Kidney tubule cell (primary cell): ENCODE measurements at regions not wholly inside any gene's neighbourhood (a gene's known extent, or its start where the extent isn't known, plus 50 kb on each side); places are given as distances from the start of the nearest gene placed in this dataset.
A peak's percentile ranks its signal among the peaks of the same experiment; 100 is the strongest.

Experiments
- DNase-seq: peaks from one replicate; pipeline ENCODE4 v3.0.0-alpha.2; 2018; ENCODE audit warnings: low spot score

GRCh38 chr18:64322189-64322588 lies 173.3 kb upstream of the LINC00305 start:
- DNase-seq: no peak

- no peak for DNase-seq
These were observed 169.7 kb upstream of the LINC00305 start for GRCh38 chr18:64318547-64318946.

DNA sequence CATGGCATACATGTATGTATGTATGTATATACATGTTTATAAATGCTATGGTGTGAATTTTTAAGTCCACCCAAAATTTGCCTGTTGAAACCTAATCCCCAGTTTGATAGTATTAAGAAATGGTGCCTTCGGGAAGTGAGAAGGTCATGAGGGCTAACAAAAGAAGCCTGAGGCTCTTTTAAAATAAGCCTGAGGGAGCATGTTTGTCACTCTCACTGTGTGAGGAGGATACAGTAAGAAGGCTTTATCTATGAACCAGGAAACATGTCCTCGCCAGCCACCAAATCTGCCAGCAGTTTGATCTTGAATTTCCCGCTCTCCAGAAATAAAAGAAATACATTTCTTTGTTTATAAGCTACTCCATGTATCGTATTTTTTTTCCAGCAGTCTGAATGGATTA lies 163.0 kb upstream of the LINC00305 start:
- no peak for DNase-seq

DNA sequence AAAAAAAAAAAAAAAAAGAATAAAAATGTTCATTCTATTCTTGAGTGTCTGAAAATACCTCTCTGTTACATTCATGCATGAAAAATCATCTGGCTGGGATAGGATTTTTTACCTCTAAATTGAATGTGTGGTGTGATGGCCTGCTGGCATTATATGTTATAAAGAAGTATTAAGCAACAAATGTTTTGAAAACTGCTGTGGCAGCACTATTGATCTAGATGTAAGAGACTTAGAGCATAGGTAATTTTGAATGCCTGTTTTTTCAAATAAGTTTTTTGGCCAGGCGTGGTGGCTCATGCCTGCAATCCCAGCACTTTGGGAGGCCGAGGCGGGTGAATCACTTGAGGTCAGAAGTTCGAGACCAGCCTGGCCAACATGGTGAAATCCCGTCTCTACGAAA lies 147.0 kb upstream of the LINC00305 start:
- no peak for DNase-seq

DNA sequence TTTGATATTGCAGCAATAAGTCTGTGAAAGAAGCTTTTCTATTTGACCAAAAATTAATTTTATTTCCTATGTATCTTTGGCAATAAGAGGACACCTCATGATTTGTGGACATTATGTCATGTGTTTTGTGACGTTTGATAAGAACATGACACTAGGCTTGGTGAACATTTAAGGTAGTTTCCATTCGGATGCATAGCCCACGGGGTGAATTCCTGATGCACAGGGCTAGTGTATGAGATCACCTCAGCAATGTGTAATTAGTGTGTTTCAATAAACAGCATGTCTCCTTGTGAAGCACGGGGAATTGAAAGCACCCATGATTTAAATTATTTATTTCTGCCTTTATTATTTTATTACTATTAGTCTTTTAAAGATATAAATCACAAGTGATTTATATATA lies 146.1 kb upstream of the LINC00305 start:
- no peak for DNase-seq

- no peak for DNase-seq
These were observed 139.5 kb upstream of the LINC00305 start for GRCh38 chr18:64288432-64288831.

DNA sequence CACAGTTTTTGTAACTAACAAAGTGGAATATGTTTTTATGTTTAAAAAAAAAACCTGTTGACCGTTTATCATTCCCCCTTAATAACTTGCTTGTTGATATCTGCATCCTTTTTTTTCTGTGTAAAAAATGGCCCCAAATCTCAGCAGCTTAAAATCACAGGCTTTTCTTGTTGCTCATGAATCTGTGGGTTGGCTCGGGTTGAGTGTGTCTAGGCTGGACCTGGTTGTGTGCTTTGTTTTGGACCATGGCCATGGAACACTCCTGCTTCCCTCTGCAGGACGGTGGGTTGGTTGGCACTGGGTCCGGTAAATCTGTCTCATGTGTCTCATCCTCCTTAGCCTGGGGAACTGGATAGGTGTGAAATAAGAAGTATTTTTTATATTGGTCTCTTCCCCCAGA lies 139.0 kb upstream of the LINC00305 start:
- DNase-seq: no peak

- no peak for DNase-seq
These were observed 134.2 kb upstream of the LINC00305 start for GRCh38 chr18:64283059-64283458.

DNA sequence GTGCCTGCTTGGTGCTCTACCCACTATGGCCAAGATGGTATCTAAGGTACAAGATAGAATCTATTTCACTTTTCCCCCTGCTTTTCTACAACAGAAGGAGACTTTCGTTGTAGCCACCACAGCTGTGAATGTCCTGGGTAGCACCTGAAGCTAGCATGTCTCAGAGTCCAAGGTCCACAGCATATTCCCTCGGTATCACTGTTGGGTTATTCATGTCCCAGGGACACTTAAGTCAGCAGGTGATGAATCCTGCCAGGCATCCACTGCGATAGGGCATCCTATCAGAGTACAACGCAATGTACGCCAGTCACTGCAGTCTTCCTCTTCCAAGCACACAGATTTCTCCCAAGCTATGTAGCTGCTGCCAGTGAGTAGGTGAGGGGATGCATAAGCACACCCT lies 129.1 kb upstream of the LINC00305 start:
- DNase-seq: no peak

DNA sequence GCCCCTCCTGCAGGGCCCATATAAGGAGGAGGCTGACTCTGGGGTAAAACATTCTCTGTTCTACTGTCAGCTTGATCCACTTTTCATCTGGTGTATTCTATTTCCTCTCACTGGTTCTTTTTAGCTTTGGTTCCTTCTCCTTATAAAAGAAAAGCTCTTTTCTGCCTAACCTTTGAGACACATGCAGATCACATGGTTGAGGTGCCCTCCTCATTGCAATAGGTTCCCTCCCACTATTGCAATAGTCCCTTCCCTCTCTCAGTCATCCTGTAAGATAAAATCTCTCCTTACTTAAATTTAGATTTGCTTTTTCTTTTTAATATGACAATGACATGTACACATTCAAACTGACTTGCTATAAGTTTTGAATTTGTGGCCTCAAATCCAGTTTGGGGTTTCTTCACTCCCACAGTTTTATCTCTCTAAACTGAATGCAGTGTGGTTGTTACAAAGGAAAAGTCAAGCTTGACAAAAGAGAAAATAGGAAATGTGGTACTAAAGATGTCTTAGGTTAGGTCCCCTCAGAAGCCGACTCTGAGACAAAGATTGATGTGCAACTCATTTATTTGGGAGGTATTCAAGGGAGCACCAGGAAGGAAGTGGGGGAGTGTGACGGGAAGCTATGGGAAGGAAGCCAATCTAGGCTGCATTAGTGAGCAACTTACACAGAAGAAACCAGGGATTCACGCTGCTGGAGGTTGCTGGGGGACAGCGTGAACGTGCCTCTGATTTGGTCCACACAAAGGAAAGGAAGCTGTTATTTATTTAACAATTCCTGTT lies 127.6 kb upstream of the LINC00305 start:
- no peak for DNase-seq

DNA sequence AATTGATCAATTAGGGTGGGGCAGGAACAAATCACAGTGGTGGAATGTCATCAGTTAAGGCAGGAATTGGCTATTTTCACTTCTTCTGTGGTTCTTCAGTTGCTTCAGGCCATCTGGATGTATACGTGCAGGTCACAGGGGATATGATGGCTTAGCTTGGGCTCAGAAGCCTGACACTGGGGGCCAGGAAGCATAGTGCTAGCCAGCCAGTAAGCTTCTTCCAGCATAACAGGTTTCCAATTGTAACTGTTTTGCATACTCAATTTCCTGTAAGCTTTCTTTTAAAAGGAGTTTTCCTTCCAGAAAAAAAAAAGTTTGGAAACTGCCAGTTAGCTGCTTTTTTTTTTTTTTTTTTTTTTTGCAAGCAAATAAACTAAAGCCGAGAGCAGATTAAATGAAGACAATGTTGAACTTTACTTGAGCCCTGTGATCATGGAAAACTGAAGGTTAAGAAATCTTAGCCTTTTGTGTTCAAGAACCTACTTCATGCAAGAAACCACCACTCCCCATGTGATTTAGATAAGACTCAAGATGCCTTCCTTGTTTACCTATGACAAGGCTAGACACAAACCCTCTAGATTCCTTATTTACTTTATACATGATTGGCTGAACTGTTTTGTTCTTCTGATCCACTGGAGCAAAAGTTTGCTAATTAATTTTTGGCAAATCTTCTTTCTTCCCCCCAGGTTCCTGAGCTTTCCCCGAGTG lies 126.9 kb upstream of the LINC00305 start:
- no peak for DNase-seq

DNA sequence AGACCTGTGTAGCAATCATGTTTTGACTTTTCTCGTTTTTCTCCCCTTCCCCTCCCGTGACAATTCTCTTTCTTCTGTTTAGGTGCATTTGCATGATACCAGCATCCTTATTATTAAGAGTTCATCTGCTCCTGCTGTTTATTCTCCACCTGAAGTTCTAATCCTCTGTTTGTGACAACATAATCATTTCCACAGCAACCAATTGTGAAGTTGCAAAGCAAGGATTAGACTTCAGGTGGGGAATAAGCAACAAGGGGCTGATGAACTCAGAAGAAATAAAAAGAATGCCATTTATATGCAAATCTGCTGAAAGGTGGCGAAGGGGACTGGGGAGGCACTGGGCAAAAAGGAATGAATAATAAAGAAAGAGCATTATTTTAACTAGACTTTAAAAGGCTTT lies 124.8 kb upstream of the LINC00305 start:
- DNase-seq: no peak

- no peak for DNase-seq
These were observed 123.2 kb upstream of the LINC00305 start for GRCh38 chr18:64271975-64272659.

DNA sequence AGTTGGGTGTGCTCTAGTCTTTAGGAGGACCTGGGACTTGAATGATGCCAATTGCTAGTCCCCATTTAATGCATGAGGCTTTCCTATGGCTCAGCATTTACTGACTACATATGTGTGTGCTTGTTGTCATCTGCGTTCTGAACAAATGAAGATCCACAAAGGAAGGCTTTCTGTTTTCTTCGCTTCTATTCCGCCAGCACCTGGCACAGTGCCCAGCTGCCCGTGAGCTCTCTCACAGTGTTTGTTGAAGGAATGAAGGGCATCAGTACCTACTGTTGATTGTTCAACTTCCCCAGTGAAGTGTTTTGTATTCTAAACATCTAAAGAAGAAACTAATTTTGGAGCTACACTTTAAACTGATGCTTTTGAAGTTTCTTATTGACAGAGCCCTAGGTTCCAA lies 122.4 kb upstream of the LINC00305 start:
- DNase-seq: no peak

GRCh38 chr18:64270608-64271007 lies 121.7 kb upstream of the LINC00305 start:
- DNase-seq: no peak

- no peak for DNase-seq
These were observed 121.2 kb upstream of the LINC00305 start for GRCh38 chr18:64270121-64270520.

- no peak for DNase-seq
These were observed 115.3 kb upstream of the LINC00305 start for GRCh38 chr18:64264171-64264570.

DNA sequence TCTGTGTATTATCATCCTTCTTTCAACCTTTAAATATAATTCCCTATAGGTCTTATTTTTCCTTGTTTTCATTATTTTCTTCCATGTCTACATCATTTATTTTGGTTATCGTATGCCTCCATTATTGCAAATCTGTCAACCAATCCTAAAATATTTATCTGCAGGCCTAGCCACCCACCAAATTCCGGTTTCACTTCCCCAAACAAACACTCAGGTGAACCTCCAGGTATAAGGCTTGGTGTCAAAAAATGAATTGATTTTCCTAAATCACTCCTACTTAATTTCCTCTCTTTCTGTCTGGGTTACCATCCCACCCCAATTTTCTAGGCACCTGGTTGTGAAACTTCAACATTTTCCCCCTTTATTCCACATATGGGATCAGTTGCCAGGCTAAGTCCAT lies 111.9 kb upstream of the LINC00305 start:
- DNase-seq: no peak

DNA sequence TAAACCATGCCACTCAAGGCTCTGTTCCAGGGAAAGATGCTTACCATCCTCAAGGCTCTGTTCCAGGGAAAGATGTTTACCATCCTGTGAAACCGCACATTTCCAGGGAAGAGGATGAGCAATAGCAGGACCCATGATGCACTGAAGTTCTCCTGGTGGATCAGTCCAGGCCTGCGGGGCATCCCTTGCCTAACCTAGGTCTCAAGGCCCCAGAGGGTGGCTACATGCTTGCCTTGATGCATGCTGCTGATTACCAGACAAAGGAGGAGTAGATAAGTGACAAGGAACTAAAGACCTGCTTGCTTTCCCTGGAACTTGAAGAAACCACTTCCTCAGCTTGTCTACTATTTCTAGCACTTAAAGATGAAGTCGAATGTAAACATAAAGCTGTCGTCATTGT lies 111.0 kb upstream of the LINC00305 start:
- no peak for DNase-seq

GRCh38 chr18:64258111-64258650 lies 109.3 kb upstream of the LINC00305 start:
- peak; percentile 87 for DNase-seq

- DNase-seq: peak; percentile 35
These were observed 105.7 kb upstream of the LINC00305 start for GRCh38 chr18:64254399-64255093.

DNA sequence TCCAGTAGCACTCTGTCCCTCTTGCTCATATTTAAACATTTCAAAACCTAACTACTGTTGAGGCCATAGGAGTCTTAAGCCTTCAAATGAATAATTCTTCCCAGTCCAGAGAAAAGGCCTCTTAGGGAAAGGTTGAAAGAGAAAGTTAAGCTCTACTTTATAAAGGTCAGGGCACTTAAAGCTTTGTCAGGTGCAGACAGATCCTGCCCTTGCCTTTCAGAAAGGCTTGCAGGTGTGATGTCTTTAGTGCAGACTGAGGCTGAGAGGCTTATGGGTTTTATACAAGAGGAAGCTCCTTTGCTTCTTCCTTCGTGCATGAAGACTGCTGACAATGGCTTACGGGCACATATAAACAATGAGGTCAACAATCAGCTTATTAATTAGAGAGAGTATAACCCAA lies 105.0 kb upstream of the LINC00305 start:
- no peak for DNase-seq
